AG09309 (cell line): ENCODE measurements at regions not wholly inside any gene's neighbourhood (a gene's known extent, or its start where the extent isn't known, plus 50 kb on each side); places are given as distances from the start of the nearest gene placed in this dataset.

Experiments
- DNase-seq: peaks from one replicate; pipeline ENCODE4 v3.0.0-alpha.2; 2010; ENCODE audit warnings: low read depth
- H3K4me3 ChIP-seq: 2 replicates; pipeline ENCODE4 v1.5.1; 2011; ENCODE audit warnings: mild to moderate bottlenecking, low read depth, low read length, moderate library complexity; ENCODE audit not compliant: control insufficient read depth
- CTCF ChIP-seq: IDR thresholded peaks from 2 replicates; pipeline ENCODE4 v1.5.1; 2011; ENCODE audit warnings: mild to moderate bottlenecking, low read depth, low read length, inconsistent platforms; ENCODE audit not compliant: insufficient read depth, control insufficient read depth; ENCODE audit errors: missing control alignments

GRCh38 chr6:92377137-92377536 lies 1042.2 kb downstream of the EPHA7 start:
- TF ChIP-seq CTCF, result no peak
- no peak for DNase-seq
- no peak overlapping the region for H3K4me3 ChIP-seq

GRCh38 chr6:92376691-92377090 lies 1042.7 kb downstream of the EPHA7 start:
- TF ChIP-seq CTCF, result no peak
- no peak overlapping the region for H3K4me3 ChIP-seq
- DNase-seq, result no peak

- no peak for TF ChIP-seq CTCF
- no peak overlapping the region for H3K4me3 ChIP-seq
- DNase-seq, result no peak
Measured at GRCh38 chr6:92371211-92372208, 1047.8 kb downstream of the EPHA7 start.

GRCh38 chr6:92369309-92369708 lies 1050.0 kb downstream of the EPHA7 start:
- TF ChIP-seq CTCF, result no peak
- DNase-seq, result no peak
- no peak overlapping the region for H3K4me3 ChIP-seq

- H3K4me3 ChIP-seq, result no peak overlapping the region
- DNase-seq, result no peak
- TF ChIP-seq CTCF, result no peak
Measured at GRCh38 chr6:92364948-92365541, 1054.3 kb downstream of the EPHA7 start.

GRCh38 chr6:92363111-92363510 lies 1056.2 kb downstream of the EPHA7 start:
- H3K4me3 ChIP-seq, result no peak overlapping the region
- DNase-seq, result no peak
- no peak for TF ChIP-seq CTCF
